ENCODE measurements at regions not wholly inside any gene's neighbourhood (a gene's known extent, or its start where the extent isn't known, plus 50 kb on each side); places are given as distances from the start of the nearest gene placed in this dataset.
A peak's percentile ranks its signal among the peaks of the same experiment; 100 is the strongest.

DNA sequence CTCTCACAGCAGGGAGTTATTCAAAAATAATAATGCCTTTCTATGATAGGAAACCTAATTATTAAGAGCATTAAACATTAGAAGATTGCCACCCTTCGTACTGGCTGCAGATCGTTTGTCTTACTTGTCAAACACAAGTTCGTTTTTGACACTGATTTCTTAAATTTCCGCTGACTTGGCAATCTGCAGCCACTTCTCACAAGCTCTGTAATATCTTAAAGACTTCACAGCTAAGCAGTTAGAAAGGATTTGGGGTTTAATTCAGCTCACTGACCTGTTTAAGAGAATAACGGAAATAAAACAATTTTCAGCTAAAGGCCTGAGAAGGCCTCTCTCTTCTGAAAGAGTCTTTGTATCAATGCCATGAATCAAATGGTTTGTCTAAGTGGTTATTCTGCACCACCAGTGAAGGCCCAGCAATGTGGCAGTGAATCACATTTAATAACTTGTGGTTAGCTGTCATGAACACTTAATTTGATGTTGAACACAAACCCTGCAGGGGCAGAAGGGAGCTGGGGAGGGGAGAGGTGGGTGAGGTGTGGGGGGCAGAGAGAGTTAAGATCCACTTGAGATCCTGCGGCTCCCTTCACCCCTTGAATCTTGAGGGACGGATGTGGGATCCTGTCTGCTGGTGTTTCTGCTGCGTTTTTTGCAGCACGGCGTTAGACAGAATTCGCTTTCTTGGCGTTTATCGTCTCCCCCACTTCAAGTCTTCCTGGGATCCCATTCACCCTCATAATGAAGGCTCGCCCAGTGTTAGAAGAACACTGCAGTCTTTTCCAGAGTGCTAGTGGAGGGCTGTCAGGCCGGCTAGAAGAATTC, 145.4 kb upstream of the SATB2 start:
- TF ChIP-seq USF2 (IDR thresholded peaks at IDR 0.05; ENCODE audit: borderline replicate concordance, low read depth, low read length), result no peak
- no peak for TF ChIP-seq EZH2phosphoT487 (IDR thresholded peaks at IDR 0.05; ENCODE audit: borderline replicate concordance, low read depth)
- peak; percentile 66; the same call in 1 of the 2 replicates for TF ChIP-seq ZBTB33 (IDR thresholded peaks at IDR 0.05; ENCODE audit: borderline replicate concordance, low read depth)
- TF ChIP-seq EP300 (IDR thresholded peaks at IDR 0.05; ENCODE audit: borderline replicate concordance in 1 of 2, low read depth in 1 of 2, low read length in 1 of 2), result peak; percentile 29 to 67; a peak in 2 of 4 replicates
- peak; percentile 69; the same call in 1 of the 2 replicates for TF ChIP-seq SIN3A (IDR thresholded peaks at IDR 0.05; ENCODE audit: borderline replicate concordance, low read depth, low read length)
- TF ChIP-seq POLR2AphosphoS5 (IDR thresholded peaks at IDR 0.05; ENCODE audit: low read depth, low read length), result peak; percentile 76
- no peak for TF ChIP-seq CTCF (IDR thresholded peaks at IDR 0.05)
- TF ChIP-seq, protein P1, sequence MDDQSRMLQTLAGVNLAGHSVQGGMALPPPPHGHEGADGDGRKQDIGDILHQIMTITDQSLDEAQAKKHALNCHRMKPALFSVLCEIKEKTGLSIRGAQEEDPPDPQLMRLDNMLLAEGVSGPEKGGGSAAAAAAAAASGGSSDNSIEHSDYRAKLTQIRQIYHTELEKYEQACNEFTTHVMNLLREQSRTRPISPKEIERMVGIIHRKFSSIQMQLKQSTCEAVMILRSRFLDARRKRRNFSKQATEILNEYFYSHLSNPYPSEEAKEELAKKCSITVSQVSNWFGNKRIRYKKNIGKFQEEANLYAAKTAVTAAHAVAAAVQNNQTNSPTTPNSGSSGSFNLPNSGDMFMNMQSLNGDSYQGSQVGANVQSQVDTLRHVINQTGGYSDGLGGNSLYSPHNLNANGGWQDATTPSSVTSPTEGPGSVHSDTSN (IDR thresholded peaks at IDR 0.05), result peak; percentile 97
- TF ChIP-seq, protein P2, sequence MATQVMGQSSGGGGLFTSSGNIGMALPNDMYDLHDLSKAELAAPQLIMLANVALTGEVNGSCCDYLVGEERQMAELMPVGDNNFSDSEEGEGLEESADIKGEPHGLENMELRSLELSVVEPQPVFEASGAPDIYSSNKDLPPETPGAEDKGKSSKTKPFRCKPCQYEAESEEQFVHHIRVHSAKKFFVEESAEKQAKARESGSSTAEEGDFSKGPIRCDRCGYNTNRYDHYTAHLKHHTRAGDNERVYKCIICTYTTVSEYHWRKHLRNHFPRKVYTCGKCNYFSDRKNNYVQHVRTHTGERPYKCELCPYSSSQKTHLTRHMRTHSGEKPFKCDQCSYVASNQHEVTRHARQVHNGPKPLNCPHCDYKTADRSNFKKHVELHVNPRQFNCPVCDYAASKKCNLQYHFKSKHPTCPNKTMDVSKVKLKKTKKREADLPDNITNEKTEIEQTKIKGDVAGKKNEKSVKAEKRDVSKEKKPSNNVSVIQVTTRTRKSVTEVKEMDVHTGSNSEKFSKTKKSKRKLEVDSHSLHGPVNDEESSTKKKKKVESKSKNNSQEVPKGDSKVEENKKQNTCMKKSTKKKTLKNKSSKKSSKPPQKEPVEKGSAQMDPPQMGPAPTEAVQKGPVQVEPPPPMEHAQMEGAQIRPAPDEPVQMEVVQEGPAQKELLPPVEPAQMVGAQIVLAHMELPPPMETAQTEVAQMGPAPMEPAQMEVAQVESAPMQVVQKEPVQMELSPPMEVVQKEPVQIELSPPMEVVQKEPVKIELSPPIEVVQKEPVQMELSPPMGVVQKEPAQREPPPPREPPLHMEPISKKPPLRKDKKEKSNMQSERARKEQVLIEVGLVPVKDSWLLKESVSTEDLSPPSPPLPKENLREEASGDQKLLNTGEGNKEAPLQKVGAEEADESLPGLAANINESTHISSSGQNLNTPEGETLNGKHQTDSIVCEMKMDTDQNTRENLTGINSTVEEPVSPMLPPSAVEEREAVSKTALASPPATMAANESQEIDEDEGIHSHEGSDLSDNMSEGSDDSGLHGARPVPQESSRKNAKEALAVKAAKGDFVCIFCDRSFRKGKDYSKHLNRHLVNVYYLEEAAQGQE (IDR thresholded peaks at IDR 0.05; ENCODE audit: low read depth, low read length), result no peak
- 0 out of 2 replicates have a peak, but pooled peaks have one; percentile 19 for TF ChIP-seq TAF1 (IDR thresholded peaks at IDR 0.05; ENCODE audit: borderline replicate concordance, low read depth, low read length)
- TF ChIP-seq SMC3 (IDR thresholded peaks at IDR 0.05; ENCODE audit: low read depth, low read length), result no peak

Measured in SK-N-SH (cell line).